ENCODE measurements at regions not wholly inside any gene's neighbourhood (a gene's known extent, or its start where the extent isn't known, plus 50 kb on each side); places are given as distances from the start of the nearest gene placed in this dataset.

DNA sequence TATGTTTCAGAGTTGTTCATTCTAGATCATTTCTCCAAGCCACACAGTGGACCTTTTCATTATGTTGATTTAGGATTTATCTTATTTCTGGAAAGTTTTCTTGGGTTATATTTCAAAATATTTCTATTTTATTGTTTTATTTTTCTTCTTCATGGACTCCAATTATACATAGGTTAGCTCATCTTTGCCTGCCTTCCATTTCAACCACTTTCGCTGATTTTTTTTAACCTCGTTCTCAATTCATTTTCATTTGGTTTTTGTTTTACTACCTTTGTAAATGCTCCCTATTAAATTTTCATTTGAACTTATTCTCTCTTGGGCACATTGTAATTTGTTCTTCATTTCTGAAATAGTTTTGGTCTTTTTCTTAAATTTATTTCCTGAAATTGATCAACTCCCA lies 169.0 kb upstream of the PITX1 start:
- no peak for DNase-seq

- no peak for DNase-seq
These were observed 165.9 kb upstream of the PITX1 start for GRCh38 chr5:135199919-135200318.

DNA sequence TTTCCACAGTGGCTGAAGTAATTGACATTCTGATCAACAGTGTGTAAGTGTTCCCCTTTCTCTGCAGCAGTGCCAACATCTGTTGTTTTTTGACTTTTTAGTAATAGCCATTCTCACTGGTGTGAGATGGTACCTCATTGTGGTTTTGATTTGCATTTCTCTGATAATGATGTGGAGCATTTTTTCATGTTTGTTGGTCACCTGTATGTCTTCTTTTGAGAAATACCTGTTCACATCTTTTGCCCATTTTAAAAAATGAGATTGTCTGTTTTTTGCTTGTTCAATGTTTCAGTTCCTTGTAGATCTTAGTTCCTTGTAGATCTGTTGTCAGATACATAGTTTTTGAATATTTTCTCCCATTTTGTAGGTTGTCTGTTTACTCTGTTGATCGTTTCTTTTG lies 162.5 kb upstream of the PITX1 start:
- DNase-seq = no peak

DNA sequence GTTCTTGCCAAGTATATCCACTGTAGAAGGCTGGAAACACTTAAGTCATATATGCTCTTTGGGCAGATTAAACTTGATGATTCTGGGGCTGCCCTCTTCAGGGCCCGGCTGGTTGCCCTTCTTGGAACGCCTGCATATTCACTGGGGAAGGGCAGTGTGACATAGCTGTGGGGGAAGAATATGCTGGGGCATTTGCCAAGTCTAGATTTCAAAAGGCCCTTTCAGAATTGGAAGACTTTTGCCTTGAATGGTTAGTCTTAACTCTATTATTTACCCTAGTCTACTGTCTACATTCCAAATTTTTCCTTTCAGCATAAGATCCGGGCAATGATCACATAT lies 161.2 kb upstream of the PITX1 start:
- no peak for DNase-seq

GRCh38 chr5:135194573-135195269 lies 160.7 kb upstream of the PITX1 start:
- no peak for DNase-seq

- DNase-seq = no peak
These were observed 160.1 kb upstream of the PITX1 start for GRCh38 chr5:135194126-135194488.

- DNase-seq = no peak
These were observed 159.4 kb upstream of the PITX1 start for GRCh38 chr5:135193213-135194125.

DNA sequence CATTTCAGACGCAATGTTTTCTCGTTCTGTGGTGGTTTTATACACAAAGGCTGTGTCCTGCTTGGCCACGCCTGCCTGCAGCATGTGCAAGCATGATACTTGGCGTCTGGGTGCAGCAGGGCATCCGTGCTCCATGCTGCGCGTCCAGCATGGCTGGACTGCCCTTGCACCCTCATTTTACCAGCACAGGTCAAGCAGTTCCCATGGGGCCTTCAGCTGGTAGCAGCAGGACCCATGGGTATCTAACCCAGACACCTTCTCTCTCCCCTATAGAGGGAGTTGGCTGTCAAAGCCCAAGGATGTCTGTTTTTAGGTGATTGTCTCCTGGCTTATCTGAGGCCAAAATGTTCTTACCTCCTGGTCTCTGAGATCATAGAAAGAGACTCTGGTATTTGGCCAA lies 158.3 kb upstream of the PITX1 start:
- DNase-seq = no peak

GRCh38 chr5:135191084-135191826 lies 157.2 kb upstream of the PITX1 start:
- DNase-seq = peak; percentile 65

GRCh38 chr5:135190416-135191083 lies 156.5 kb upstream of the PITX1 start:
- DNase-seq = no peak

- DNase-seq = no peak
These were observed 155.0 kb upstream of the PITX1 start for GRCh38 chr5:135189024-135189423.

- no peak for DNase-seq
These were observed 154.3 kb upstream of the PITX1 start for GRCh38 chr5:135188233-135188914.

GRCh38 chr5:135186662-135187522 lies 152.9 kb upstream of the PITX1 start:
- DNase-seq = no peak

DNA sequence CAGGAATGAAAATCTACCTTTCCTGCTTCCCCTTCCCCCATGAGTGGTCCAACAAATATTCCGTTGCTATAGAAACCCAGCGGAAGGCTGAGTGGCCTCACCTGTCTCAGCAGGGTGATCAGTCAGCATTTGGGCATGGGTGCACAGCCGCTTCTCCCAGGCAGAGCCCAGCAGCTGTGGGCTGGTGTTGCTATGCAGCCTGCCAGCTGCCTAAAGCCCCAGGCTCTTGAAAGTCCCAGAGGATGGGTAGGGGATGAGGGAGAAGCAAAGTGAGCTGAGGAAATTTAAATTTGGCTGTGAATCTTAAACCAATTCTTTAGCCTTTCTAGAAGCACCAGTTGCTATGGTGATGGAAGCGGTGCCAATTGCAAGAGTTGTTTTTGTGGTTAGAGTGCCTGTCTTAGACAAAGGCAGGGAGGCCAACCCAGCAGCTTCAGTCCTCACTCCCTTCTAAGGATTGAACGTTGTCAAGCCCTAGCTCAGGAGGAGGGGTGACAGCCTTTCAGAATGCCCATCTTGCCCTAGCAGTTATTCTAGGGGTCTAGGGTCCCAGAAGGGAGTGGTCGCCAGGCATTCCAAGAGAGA lies 151.5 kb upstream of the PITX1 start:
- no peak for DNase-seq

GRCh38 chr5:135184646-135185045 lies 150.6 kb upstream of the PITX1 start:
- no peak for DNase-seq

DNA sequence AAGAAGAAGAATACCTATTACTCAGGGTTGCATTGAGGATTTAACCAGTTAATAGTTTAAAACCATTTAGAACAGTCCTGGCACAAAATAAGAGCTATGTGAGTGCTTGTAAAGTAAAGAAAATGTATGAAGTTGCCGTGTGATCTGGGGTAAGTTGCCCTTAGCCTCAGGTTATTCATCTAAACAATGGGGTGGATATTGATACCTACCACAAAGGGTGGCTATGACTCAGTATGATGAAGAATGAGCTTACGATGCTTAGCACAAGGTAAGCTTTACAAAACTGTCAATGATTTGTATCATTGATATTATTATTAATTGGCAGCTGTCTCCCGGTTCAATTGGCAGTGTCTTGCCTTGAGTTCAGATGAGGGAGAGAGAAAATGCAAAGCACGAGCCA lies 149.4 kb upstream of the PITX1 start:
- DNase-seq = no peak

GRCh38 chr5:135182675-135183074 lies 148.6 kb upstream of the PITX1 start:
- no peak for DNase-seq

- DNase-seq = no peak
These were observed 147.6 kb upstream of the PITX1 start for GRCh38 chr5:135181653-135182052.

GRCh38 chr5:135179308-135179980 lies 145.4 kb upstream of the PITX1 start:
- no peak for DNase-seq

DNA sequence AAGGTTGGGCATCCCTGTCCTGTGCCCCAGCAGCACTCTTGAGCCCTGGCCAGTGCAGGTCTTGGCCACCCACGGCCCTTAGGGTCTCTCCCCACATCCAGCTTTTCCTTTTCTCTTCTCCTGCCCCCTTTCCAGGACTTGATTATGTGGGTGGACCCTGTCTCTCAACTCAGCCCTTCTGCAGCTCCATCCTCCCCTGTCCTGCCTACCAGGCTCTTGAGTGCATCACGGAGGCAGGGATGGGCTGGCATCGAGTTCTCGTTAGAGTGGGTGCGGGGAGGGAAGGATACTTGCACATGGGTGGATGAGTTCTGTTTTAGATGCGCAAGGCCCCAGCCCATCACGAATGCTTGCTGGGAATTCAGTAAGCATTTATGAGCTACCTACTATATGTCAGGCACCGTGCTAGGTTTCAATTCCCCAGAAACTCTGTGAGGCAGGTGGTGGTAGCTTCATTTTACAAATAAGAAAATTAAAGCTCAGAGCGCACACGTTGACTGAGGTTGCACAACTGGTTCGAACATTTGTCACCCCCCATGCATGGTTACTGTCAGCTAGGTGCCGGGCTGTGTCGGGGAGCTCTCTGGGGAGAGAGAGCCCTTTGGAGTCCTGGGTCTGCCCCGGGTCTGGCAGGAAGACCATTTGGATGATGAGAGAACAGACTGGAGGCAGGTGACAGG lies 144.6 kb upstream of the PITX1 start:
- no peak for DNase-seq
